ENCODE measurements at regions not wholly inside any gene's neighbourhood (a gene's known extent, or its start where the extent isn't known, plus 50 kb on each side); places are given as distances from the start of the nearest gene placed in this dataset.
A peak's percentile ranks its signal among the peaks of the same experiment; 100 is the strongest.

DNA sequence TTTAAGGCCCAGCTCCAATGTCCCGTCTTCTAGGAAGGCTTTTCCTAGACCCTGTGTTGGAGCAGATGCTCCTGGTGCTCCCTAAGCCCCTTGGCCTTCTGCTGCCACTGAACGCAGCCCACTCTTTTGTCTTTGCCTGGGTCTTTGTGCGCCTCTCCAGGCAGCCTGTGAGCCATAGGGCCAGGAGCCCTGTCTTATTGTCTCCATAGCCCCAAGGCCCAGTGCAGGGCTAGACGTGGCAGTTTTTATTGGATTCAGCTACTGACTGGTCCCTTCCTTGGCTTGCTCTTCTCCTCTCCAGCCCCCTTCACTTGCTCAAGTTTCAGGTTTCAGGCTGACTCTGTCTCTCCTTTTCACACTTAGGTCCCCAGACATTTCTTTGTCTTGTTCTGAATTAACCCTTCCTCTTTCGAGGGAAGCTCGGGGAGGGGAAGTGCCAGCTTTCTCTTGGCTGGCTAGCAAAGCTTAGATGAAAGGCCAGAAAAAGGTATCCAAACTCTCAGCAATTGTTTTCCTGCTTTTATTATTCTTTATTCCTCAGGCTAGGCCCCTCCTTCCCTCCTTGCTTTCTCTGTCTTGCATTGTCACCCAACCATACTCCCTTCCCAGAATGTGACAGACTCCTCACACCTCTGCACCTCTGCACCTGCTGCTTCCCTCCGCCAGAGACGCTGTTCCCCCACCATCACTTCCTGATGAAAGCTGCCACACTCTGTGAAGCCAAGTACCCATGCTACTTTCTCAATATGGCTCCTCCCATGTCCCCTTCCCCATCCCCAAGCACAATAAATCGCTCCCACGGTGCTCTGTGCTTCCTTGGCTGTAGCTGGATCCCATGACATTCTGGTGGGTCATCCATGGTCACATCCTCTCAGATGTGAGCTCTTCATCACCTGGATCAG is 101.6 kb upstream of the CPEB4 start (continued):
- TF ChIP-seq NR2C1 (IDR thresholded peaks at IDR 0.05) (no peak), NR2C1 (tag; IDR thresholded peaks at IDR 0.05) (peak; percentile 59), CTBP1 (IDR thresholded peaks at IDR 0.05; ENCODE audit: borderline replicate concordance) (peak; percentile 73; the same call in 1 of the 2 replicates), HNRNPL (IDR thresholded peaks at IDR 0.05; ENCODE audit: low read depth, low read length) (no peak), MAFG (tag; conservative IDR thresholded peaks at IDR 0.05) (peak; percentile 36; the same call in 1 of the 2 replicates), HDAC2 (IDR thresholded peaks at IDR 0.05) (0 out of 2 replicates have a peak, but pooled peaks have one; percentile 41), CBX3 (IDR thresholded peaks at IDR 0.05; ENCODE audit: borderline replicate concordance in 1 of 2, low read length in 2 of 2) (no peak), JUND (IDR thresholded peaks at IDR 0.05; ENCODE audit: borderline replicate concordance, low read depth, low read length) (peak; percentile 61; the same call in 1 of the 2 replicates), JUND (tag; IDR thresholded peaks at IDR 0.05; ENCODE audit: borderline replicate concordance, low read depth, low read length) (peak; percentile 58; the same call in 1 of the 3 replicates), OTX1 (CRISPR knock-in tag; IDR thresholded peaks at IDR 0.05) (peak; percentile 71; the same call in 1 of the 2 replicates), MCM3 (IDR thresholded peaks at IDR 0.05) (no peak), ZNF324 (CRISPR knock-in tag; IDR thresholded peaks at IDR 0.05) (no peak), HDAC1 (IDR thresholded peaks at IDR 0.05) (peak in 1 of 2 experiments; percentile 49; a peak in 1 of 4 replicates), TEAD4 (IDR thresholded peaks at IDR 0.05; ENCODE audit: low read length) (peak; percentile 42; the same call in 1 of the 2 replicates), TEAD4 (CRISPR knock-in tag; IDR thresholded peaks at IDR 0.05; ENCODE audit: borderline replicate concordance) (no peak), LEF1 (IDR thresholded peaks at IDR 0.05) (no peak), CREBBP (IDR thresholded peaks at IDR 0.05; ENCODE audit: low read depth, low read length) (no peak), ZNF695 (CRISPR knock-in tag; IDR thresholded peaks at IDR 0.05) (no peak), ZBTB7A (IDR thresholded peaks at IDR 0.05; ENCODE audit: borderline replicate concordance, control insufficient read depth, low read depth, low read length) (no peak), ZKSCAN1 (IDR thresholded peaks at IDR 0.05; ENCODE audit: low read depth, low read length) (peak; percentile 93), EWSR1 (IDR thresholded peaks at IDR 0.05; ENCODE audit: borderline replicate concordance, low read depth, partially characterized antibody) (no peak), ARID2 (IDR thresholded peaks at IDR 0.05) (peak; percentile 32; the same call in 1 of the 2 replicates)
- TF ChIP-seq, protein P1, sequence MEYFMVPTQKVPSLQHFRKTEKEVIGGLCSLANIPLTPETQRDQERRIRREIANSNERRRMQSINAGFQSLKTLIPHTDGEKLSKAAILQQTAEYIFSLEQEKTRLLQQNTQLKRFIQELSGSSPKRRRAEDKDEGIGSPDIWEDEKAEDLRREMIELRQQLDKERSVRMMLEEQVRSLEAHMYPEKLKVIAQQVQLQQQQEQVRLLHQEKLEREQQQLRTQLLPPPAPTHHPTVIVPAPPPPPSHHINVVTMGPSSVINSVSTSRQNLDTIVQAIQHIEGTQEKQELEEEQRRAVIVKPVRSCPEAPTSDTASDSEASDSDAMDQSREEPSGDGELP (CRISPR knock-in tag; IDR thresholded peaks at IDR 0.05; ENCODE audit: borderline replicate concordance) = no peak
- TF ChIP-seq, protein P2, sequence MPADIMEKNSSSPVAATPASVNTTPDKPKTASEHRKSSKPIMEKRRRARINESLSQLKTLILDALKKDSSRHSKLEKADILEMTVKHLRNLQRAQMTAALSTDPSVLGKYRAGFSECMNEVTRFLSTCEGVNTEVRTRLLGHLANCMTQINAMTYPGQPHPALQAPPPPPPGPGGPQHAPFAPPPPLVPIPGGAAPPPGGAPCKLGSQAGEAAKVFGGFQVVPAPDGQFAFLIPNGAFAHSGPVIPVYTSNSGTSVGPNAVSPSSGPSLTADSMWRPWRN (IDR thresholded peaks at IDR 0.05; ENCODE audit: low read depth) = no peak
- TF ChIP-seq, protein P3, sequence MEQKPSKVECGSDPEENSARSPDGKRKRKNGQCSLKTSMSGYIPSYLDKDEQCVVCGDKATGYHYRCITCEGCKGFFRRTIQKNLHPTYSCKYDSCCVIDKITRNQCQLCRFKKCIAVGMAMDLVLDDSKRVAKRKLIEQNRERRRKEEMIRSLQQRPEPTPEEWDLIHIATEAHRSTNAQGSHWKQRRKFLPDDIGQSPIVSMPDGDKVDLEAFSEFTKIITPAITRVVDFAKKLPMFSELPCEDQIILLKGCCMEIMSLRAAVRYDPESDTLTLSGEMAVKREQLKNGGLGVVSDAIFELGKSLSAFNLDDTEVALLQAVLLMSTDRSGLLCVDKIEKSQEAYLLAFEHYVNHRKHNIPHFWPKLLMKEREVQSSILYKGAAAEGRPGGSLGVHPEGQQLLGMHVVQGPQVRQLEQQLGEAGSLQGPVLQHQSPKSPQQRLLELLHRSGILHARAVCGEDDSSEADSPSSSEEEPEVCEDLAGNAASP (IDR thresholded peaks at IDR 0.05) = no peak
- TF ChIP-seq, protein P4, sequence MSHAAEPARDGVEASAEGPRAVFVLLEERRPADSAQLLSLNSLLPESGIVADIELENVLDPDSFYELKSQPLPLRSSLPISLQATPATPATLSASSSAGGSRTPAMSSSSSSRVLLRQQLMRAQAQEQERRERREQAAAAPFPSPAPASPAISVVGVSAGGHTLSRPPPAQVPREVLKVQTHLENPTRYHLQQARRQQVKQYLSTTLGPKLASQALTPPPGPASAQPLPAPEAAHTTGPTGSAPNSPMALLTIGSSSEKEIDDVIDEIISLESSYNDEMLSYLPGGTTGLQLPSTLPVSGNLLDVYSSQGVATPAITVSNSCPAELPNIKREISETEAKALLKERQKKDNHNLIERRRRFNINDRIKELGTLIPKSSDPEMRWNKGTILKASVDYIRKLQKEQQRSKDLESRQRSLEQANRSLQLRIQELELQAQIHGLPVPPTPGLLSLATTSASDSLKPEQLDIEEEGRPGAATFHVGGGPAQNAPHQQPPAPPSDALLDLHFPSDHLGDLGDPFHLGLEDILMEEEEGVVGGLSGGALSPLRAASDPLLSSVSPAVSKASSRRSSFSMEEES (CRISPR knock-in tag; IDR thresholded peaks at IDR 0.05) = no peak

Measured in K562 (cell line).